ENCODE measurements at regions not wholly inside any gene's neighbourhood (a gene's known extent, or its start where the extent isn't known, plus 50 kb on each side); places are given as distances from the start of the nearest gene placed in this dataset.

GRCh38 chr17:34110315-34110714 is 144.8 kb upstream of the CCL2 start:
- DNase-seq: no peak

GRCh38 chr17:34113089-34113488 is 142.0 kb upstream of the CCL2 start:
- DNase-seq: no peak

DNA sequence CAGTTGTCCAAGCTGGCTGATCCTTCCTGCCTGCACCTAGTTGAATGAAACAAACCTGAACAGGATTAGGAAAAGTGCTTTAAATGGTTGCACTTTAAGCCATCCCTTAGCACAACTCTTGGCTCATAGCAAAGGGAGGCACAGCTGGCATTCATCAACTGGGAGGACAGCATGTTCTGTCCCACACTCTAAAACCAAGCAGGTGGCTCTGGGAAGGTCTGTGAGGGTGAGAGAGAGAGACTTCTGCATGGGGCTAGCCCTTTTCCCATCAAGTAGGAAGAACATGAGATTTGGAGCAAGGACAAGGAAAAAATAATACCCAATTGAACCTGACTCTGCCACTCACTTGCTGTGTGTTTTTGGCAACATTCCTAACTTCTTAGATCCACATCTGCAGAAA is 140.9 kb upstream of the CCL2 start:
- no peak for DNase-seq

DNA sequence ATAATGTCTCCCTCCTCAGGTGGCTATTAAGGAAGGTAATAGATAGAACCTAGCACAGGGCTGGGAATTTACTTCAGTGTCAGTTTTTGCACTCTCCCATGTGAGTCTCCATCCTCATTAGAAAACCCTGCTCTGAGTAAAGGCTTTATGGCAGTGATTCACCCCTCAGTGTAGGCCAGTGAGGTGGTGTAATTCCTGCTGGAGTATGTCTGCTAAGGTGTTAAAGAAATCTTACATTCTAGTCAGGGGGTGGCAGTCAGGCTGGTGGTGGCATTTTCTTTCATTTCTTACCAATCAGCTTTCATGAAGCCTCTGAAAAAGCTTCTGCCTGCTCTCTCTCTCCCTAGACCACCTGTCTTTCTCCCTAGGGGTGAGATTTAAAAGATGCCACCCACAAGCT is 138.8 kb upstream of the CCL2 start:
- DNase-seq: no peak

GRCh38 chr17:34117332-34117731 is 137.8 kb upstream of the CCL2 start:
- DNase-seq: no peak

DNA sequence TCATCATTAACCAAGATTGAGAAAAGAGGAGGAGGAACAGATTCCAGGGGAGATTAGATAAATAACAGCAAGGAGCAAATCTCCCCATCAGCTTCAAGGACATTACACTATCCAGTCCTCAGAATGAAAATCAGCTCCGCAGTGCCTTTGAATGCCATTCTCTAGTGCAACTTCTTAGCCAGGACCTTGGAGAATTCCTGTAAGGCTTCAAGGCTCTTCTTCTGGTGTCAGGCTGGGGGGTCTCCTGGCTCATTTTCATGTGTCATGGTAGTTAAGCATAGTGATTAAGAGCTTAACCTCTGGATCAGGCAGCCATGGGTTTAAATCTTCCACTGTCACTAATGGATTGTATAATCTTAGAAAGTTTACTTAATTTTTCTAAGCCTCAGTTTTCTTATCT is 137.3 kb upstream of the CCL2 start:
- no peak for DNase-seq

DNA sequence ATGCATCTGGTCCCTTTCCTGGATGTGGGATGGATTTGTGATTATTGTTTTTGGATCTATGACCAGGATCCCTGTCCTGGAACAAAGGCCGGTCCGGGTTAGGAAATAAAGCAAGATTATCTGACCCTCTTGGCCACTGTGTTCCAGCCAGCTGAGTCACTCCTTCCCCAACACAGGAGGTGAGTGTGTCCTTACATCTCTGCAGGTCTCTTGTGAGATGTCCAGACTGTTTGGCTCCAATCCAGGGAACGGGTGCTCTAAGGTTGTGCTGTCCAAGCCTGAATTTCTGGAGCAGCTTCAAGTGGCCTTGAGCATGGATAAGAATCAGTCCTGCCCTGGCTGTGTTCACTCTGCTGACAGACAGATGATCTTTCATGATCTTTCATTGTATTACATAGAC is 136.5 kb upstream of the CCL2 start:
- no peak for DNase-seq

GRCh38 chr17:34121311-34121710 is 133.8 kb upstream of the CCL2 start:
- DNase-seq: no peak

DNA sequence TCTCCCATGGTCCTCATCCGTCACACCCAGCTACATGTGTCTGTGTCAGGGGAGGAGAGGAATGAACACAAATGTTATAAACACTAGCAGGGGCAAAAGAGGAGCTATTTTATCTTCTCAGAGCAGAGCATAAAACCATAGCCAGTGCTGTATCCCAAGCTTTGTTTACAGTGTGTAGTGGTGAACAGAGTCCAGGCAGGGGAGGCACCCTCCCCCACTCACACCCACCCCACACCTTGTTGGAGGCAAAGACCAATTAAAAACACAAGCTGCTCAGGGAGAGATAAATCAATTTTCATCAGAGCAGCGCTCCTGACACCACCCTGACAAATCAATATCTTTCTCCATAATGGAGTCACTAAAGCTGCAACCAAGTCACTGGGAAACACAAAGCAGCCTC is 132.6 kb upstream of the CCL2 start:
- no peak for DNase-seq

DNA sequence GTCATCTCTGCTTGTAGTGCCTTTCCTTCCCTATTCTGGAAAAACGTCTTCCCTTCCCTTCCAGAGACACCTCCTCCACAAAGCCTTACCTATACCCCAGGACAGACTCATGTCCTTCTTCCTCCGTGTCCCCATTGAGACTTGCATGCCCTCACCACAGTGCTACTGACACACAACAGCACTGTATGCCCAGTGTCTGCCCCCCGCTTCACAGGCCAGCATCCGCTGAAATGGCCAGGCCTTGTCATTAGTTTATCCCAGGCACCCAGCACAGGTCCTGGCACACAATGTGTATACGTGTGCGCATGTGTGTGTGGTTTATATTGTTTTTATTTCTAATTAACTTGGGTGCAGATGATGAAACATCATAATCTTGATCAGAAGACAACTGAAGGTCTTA is 130.1 kb upstream of the CCL2 start:
- DNase-seq: no peak

GRCh38 chr17:34125921-34126320 is 129.2 kb upstream of the CCL2 start:
- no peak for DNase-seq

- DNase-seq: no peak
Measured at GRCh38 chr17:34126496-34126895, 128.6 kb upstream of the CCL2 start.

DNA sequence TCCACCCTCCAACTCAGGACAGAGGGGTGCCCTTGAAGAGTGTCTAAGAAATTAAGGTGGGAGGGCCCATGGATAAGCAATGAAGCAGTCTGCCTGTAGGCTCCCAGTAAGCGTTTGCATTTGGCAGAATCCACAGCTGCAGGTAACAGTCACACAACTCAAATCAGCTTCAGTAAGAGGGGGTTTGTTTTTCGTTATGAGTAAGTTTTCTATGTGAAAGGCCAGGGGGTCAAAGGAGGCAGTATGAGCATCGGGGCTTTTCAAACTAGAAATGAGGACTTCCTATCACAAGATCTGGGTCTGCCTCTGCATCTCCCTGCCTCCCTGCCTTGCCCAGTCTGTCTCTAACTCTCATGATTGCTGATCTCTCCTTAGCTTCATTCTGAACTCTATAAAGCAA is 128.1 kb upstream of the CCL2 start:
- DNase-seq: no peak

- DNase-seq: no peak
Measured at GRCh38 chr17:34130544-34130943, 124.5 kb upstream of the CCL2 start.

DNA sequence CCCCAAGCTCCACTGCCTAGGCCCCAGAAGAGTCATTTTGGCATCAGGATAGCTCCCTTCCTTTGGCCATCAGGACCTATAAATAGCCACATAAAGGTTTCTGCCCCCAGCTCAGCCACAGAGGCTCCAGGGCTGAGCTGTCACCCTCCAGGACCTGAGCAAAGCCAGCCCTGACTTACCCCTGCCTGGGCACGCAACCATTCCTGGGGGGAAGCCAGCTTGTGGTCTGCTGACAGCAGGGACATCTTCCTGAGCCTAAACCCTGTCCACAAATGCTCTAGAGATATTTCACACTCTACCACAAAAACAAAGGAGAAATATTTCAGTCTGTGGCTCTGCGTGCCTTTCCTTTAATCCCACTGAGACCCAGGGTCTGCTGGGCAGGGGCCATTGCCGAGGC is 123.7 kb upstream of the CCL2 start:
- no peak for DNase-seq

DNA sequence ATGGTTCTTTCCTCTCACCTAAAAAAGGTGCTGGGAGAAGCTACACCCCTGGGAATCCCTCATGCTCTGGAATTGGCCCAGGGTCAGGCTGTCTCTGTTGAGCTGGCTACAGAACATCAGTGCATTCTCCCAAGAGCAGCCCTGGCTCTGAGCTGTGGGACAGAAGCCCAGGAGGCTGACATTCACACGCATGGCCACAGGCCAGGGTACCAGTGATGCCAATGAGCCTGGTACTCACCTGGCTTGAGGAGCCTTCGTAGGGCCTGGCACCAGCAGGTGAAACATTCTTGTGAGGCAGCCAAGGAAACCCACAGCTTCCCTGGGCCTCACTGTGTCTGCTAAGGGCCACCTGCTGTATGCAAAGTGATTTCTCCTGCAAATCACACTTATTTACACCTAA is 121.7 kb upstream of the CCL2 start:
- DNase-seq: no peak

- no peak for DNase-seq
Measured at GRCh38 chr17:34135841-34136240, 119.2 kb upstream of the CCL2 start.

- no peak for DNase-seq
Measured at GRCh38 chr17:34140006-34140405, 115.1 kb upstream of the CCL2 start.

DNA sequence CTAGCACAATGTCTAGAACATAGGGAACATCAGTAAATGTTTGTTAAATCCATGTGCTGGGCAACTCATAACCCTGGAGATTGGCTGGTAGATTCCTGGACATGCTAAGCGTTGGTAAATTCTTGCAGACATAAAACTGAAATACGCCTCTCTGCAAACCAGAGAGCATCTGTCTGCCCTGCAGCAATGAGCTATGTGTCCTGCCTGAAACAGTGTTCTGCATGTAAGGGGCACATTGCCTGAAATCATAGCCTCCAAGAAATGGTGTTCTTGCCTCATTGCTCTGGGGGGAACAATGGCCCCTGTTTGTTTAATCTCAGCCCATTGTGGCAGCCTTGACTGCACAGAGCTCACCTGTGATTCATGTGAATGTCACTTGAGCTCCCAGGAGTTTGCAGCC is 113.5 kb upstream of the CCL2 start:
- no peak for DNase-seq

GRCh38 chr17:34143430-34143829 is 111.7 kb upstream of the CCL2 start:
- no peak for DNase-seq

- DNase-seq: no peak
Measured at GRCh38 chr17:34146440-34147043, 108.5 kb upstream of the CCL2 start.

DNA sequence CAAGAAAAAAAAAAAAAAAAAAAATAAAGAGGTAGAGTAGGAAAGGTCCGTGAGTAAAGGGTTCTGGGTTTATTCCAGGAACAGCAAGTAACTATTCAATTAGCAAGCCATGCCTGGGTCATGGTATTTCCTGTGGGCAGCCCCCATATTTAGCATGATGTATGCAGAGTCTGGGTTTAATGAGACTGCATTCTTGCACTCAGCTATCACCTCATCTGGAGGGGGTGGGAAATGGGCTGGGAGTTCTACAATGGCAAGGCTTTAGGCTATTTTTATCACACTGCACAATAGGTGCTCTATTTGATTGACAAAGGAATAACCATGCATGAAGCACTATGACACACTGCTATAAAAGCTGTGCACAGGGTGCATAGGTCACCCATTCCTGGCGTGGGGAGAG is 104.0 kb upstream of the CCL2 start:
- no peak for DNase-seq

GRCh38 chr17:34153991-34154390 is 101.1 kb upstream of the CCL2 start:
- no peak for DNase-seq

DNA sequence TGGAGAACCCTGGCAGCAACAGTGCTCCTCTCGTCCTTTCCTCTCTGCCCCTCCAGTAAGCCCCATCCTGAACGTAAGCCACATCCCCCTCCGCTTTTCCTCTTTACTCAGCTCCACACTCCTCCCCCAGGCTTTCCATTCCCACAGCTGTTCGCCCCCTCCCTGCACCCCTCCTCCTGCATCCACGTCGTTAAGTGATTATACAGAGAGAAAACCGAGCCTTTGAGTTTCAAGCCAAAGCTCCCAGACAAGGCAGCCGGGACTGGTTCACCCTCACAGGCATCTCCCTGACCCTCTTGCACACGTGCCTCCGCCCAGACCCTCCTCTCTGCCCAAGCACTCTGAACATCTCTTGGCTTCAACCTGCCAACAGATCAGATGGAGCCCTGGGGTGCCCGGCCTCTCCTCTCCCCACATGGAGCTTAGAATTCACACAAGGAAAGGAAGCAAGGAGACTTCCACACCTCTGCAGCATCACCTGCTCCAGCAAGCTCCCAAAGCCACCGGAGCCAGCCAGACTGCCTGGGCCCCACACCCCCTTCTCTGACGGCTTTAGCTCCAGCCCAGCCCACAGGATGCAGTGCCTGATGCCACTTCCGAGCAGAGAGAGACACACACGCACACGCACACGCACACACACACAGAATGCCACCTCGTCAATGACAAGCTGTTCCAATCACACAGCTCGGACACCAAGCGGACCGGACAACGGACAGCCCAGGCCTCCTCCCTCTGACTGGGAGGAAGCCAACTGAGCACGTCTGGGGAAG is 99.9 kb upstream of the CCL2 start:
- no peak for DNase-seq

DNA sequence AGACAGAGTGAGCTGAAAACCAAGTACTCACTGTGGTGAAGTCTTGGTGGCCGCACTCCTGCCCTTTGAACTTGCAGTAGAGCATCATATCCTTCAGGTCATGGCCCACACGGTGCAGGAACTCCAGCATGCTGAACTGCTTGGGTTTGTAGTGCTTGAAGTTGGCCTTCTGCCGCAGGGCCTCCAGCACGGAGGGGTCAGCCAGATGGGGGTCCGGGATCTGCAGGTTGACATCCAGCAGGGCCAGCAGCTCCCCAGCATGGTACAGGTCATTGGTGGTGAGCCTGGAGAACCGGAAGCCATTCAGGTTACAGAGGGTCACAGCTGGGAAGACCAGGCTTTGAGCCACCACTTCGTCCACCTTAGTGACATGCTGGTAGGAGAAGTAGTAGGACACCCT is 99.1 kb upstream of the CCL2 start:
- no peak for DNase-seq

Data from T1000 (cell line).